ENCODE measurements at regions not wholly inside any gene's neighbourhood (a gene's known extent, or its start where the extent isn't known, plus 50 kb on each side); places are given as distances from the start of the nearest gene placed in this dataset.

GRCh38 chr4:162988530-162988929, 178.2 kb downstream of the NAF1 start:
- no peaks in the 10 kb centered on the region for H3K4me1 ChIP-seq (ENCODE audit: control insufficient read depth in 4 of 4, insufficient read depth in 4 of 4, low read length in 3 of 4)
- no peak overlapping the region for H3K27ac ChIP-seq (ENCODE audit: low read depth in 1 of 2, low read length in 2 of 2)
- TF ChIP-seq FOXA2 (IDR thresholded peaks at IDR 0.05): no peak
- TF ChIP-seq, protein P1, sequence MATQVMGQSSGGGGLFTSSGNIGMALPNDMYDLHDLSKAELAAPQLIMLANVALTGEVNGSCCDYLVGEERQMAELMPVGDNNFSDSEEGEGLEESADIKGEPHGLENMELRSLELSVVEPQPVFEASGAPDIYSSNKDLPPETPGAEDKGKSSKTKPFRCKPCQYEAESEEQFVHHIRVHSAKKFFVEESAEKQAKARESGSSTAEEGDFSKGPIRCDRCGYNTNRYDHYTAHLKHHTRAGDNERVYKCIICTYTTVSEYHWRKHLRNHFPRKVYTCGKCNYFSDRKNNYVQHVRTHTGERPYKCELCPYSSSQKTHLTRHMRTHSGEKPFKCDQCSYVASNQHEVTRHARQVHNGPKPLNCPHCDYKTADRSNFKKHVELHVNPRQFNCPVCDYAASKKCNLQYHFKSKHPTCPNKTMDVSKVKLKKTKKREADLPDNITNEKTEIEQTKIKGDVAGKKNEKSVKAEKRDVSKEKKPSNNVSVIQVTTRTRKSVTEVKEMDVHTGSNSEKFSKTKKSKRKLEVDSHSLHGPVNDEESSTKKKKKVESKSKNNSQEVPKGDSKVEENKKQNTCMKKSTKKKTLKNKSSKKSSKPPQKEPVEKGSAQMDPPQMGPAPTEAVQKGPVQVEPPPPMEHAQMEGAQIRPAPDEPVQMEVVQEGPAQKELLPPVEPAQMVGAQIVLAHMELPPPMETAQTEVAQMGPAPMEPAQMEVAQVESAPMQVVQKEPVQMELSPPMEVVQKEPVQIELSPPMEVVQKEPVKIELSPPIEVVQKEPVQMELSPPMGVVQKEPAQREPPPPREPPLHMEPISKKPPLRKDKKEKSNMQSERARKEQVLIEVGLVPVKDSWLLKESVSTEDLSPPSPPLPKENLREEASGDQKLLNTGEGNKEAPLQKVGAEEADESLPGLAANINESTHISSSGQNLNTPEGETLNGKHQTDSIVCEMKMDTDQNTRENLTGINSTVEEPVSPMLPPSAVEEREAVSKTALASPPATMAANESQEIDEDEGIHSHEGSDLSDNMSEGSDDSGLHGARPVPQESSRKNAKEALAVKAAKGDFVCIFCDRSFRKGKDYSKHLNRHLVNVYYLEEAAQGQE (IDR thresholded peaks at IDR 0.05): no peak
- TF ChIP-seq, protein P2, sequence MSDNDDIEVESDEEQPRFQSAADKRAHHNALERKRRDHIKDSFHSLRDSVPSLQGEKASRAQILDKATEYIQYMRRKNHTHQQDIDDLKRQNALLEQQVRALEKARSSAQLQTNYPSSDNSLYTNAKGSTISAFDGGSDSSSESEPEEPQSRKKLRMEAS (IDR thresholded peaks at IDR 0.05): no peak
- TF ChIP-seq GABPA (IDR thresholded peaks at IDR 0.05 in 1 of 2, conservative IDR thresholded peaks at IDR 0.05 in 1 of 2): no peak
- TF ChIP-seq NR2F2 (IDR thresholded peaks at IDR 0.05): no peak
- TF ChIP-seq JUND (IDR thresholded peaks at IDR 0.05): no peak
- TF ChIP-seq EGR1 (IDR thresholded peaks at IDR 0.05; ENCODE audit: low read depth in 2 of 2): no peak
- TF ChIP-seq, protein P3, sequence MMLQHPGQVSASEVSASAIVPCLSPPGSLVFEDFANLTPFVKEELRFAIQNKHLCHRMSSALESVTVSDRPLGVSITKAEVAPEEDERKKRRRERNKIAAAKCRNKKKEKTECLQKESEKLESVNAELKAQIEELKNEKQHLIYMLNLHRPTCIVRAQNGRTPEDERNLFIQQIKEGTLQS (IDR thresholded peaks at IDR 0.05): no peak
- TF ChIP-seq, protein P4, sequence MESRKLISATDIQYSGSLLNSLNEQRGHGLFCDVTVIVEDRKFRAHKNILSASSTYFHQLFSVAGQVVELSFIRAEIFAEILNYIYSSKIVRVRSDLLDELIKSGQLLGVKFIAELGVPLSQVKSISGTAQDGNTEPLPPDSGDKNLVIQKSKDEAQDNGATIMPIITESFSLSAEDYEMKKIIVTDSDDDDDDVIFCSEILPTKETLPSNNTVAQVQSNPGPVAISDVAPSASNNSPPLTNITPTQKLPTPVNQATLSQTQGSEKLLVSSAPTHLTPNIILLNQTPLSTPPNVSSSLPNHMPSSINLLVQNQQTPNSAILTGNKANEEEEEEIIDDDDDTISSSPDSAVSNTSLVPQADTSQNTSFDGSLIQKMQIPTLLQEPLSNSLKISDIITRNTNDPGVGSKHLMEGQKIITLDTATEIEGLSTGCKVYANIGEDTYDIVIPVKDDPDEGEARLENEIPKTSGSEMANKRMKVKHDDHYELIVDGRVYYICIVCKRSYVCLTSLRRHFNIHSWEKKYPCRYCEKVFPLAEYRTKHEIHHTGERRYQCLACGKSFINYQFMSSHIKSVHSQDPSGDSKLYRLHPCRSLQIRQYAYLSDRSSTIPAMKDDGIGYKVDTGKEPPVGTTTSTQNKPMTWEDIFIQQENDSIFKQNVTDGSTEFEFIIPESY (IDR thresholded peaks at IDR 0.05): no peak
- no peak for TF ChIP-seq SP1 (IDR thresholded peaks at IDR 0.05)
- no peak for TF ChIP-seq HNF4G (IDR thresholded peaks at IDR 0.05)
- TF ChIP-seq FOXA1 (IDR thresholded peaks at IDR 0.05): no peak
- no peak for TF ChIP-seq RXRA (IDR thresholded peaks at IDR 0.05)
- no peaks in the 10 kb centered on the region for H3K36me3 ChIP-seq (ENCODE audit: control insufficient read depth in 4 of 4, insufficient read depth in 3 of 4, low read depth in 1 of 4, low read length in 3 of 4)
- no peak overlapping the region for H3K9ac ChIP-seq (ENCODE audit: low read depth in 1 of 2, low read length in 2 of 2)
- H3K9me3 ChIP-seq (ENCODE audit: control insufficient read depth in 4 of 4, low read length in 3 of 4): peaks cover 0 to 4% (median 0%) of the 10 kb centered on the region in 4 donors
- DNase-seq (ENCODE audit: low spot score): no peak
- H3K4me3 ChIP-seq (ENCODE audit: low read depth in 1 of 3, low read length in 3 of 3): no peak overlapping the region
- peaks cover 0 to 3% (median 0%) of the 10 kb centered on the region in 4 donors for H3K27me3 ChIP-seq (ENCODE audit: control insufficient read depth in 4 of 4, insufficient read depth in 4 of 4, low read length in 3 of 4)

DNA sequence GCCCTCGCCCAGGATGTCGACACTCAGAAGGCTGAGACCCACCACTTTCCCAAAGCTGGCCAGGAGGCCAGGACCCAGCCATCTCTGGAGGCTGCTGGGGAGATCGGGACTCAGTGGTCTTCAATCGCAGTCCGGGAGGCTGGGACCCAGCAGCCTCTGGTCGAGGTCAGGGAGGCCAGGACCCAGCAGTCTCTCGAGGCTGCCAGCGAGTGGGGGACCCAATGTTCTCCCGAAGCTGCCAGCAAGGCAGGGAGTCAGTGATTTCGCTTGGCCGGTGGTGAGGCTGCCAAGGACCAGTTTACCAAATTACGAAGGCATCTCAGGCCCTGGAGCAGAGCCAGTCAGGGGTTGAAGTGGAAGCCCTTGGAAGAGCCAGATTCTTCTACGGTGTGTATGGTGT, 181.6 kb downstream of the NAF1 start:
- 87% methylated on average over 13 of the region's 13 CpGs for WGBS
- H3K27me3 ChIP-seq (ENCODE audit: control insufficient read depth in 4 of 4, insufficient read depth in 4 of 4, low read length in 3 of 4): peaks cover 0 to 7% (median 0%) of the 10 kb centered on the region in 4 donors
- H3K36me3 ChIP-seq (ENCODE audit: control insufficient read depth in 4 of 4, insufficient read depth in 3 of 4, low read depth in 1 of 4, low read length in 3 of 4): no peaks in the 10 kb centered on the region
- TF ChIP-seq TAF1 (conservative IDR thresholded peaks at IDR 0.05) (no peak), NR2F2 (IDR thresholded peaks at IDR 0.05) (no peak), HNF4G (IDR thresholded peaks at IDR 0.05) (no peak), YY1 (IDR thresholded peaks at IDR 0.05) (no peak)
- TF ChIP-seq, protein P3 (IDR thresholded peaks at IDR 0.05): no peak
- TF ChIP-seq, protein P1 (IDR thresholded peaks at IDR 0.05): no peak
- H3K4me1 ChIP-seq (ENCODE audit: control insufficient read depth in 4 of 4, insufficient read depth in 4 of 4, low read length in 3 of 4): no peaks in the 10 kb centered on the region
- no peak for DNase-seq (ENCODE audit: low spot score)
- no peak overlapping the region for H3K4me3 ChIP-seq (ENCODE audit: low read depth in 1 of 3, low read length in 3 of 3)
- peaks cover 0 to 7% (median 2%) of the 10 kb centered on the region in 4 donors for H3K9me3 ChIP-seq (ENCODE audit: control insufficient read depth in 4 of 4, low read length in 3 of 4)
- no peak overlapping the region for H3K27ac ChIP-seq (ENCODE audit: low read depth in 1 of 2, low read length in 2 of 2)
- no peak overlapping the region for H3K9ac ChIP-seq (ENCODE audit: low read depth in 1 of 2, low read length in 2 of 2)

Measured in liver (tissue), 7 donors.